Astrocyte (in vitro differentiated cells and primary cell): ENCODE measurements at regions not wholly inside any gene's neighbourhood (a gene's known extent, or its start where the extent isn't known, plus 50 kb on each side); places are given as distances from the start of the nearest gene placed in this dataset.

Experiments
- DNase-seq: peaks from one replicate; pipeline ENCODE4 v3.0.0-alpha.2; 2010; ENCODE audit warnings: low read depth
- FAIRE-seq: peaks from 2 replicates; lab custom pipeline; 2011; peaks lifted over from hg19 to GRCh38; lab: Jason Lieb, UNC
- H2AFZ ChIP-seq: 2 replicates; pipeline ENCODE4 v1.6.0; 2012; ENCODE audit warnings: low read depth, low read length, inconsistent platforms
- H3K27ac ChIP-seq: 2 replicates; pipeline ENCODE4 v1.5.1; 2011; ENCODE audit warnings: low read depth, low read length, inconsistent platforms
- H3K27me3 ChIP-seq: 2 replicates; pipeline ENCODE4 v1.6.0; 2011; ENCODE audit warnings: low read length, inconsistent platforms; ENCODE audit not compliant: insufficient read depth
- H3K36me3 ChIP-seq: 2 replicates; pipeline ENCODE4 v1.5.1; 2011; ENCODE audit warnings: low read length, inconsistent platforms; ENCODE audit not compliant: insufficient read depth
- H3K4me1 ChIP-seq: 2 replicates; pipeline ENCODE4 v1.5.1; 2011; ENCODE audit warnings: low read length, inconsistent platforms; ENCODE audit not compliant: insufficient read depth
- H3K4me2 ChIP-seq: 2 replicates; pipeline ENCODE4 v1.6.0; 2012; ENCODE audit warnings: low read length, inconsistent platforms
- H3K4me3 ChIP-seq: 2 replicates; pipeline ENCODE4 v1.5.1; 2011; ENCODE audit warnings: low read depth, mild to moderate bottlenecking, low read length, inconsistent platforms; ENCODE audit not compliant: insufficient read depth
- H3K79me2 ChIP-seq: 2 replicates; pipeline ENCODE4 v1.6.0; 2012; ENCODE audit warnings: mild to moderate bottlenecking, low read length, inconsistent platforms; ENCODE audit not compliant: insufficient read depth
- H3K9ac ChIP-seq: 2 replicates; pipeline ENCODE4 v1.6.0; 2012; ENCODE audit warnings: mild to moderate bottlenecking, low read length, inconsistent platforms
- H3K9me3 ChIP-seq: 2 replicates; pipeline ENCODE4 v1.5.1; 2012; ENCODE audit warnings: low read depth, mild to moderate bottlenecking, low read length, inconsistent platforms; ENCODE audit not compliant: insufficient read depth
- H4K20me1 ChIP-seq: 2 replicates; pipeline ENCODE4 v1.6.0; 2012; ENCODE audit warnings: low read length, inconsistent platforms; ENCODE audit not compliant: insufficient read depth
- H3K27ac Mint-ChIP-seq: one replicate; pipeline ENCODE4 v1.8.0; 2021; ENCODE audit warnings: mild to moderate bottlenecking, mixed read lengths; ENCODE audit not compliant: unreplicated experiment
- H3K27me3 Mint-ChIP-seq: one replicate; pipeline ENCODE4 v1.8.0; 2021; ENCODE audit warnings: low read depth, mixed read lengths; ENCODE audit not compliant: unreplicated experiment
- H3K36me3 Mint-ChIP-seq: one replicate; pipeline ENCODE4 v1.8.0; 2021; ENCODE audit warnings: low read depth, mixed read lengths; ENCODE audit not compliant: unreplicated experiment
- H3K4me1 Mint-ChIP-seq: one replicate; pipeline ENCODE4 v1.8.0; 2021; ENCODE audit warnings: low read depth, mixed read lengths; ENCODE audit not compliant: unreplicated experiment
- H3K4me3 Mint-ChIP-seq: one replicate; pipeline ENCODE4 v1.8.0; 2021; ENCODE audit warnings: mild to moderate bottlenecking, moderate library complexity, mixed read lengths; ENCODE audit not compliant: unreplicated experiment
- H3K9me3 Mint-ChIP-seq: one replicate; pipeline ENCODE4 v1.8.0; 2021; ENCODE audit warnings: mild to moderate bottlenecking, mixed read lengths; ENCODE audit not compliant: unreplicated experiment
- EZH2 ChIP-seq: IDR thresholded peaks from 2 replicates; pipeline ENCODE4 v1.6.1; 2012; ENCODE audit warnings: mild to moderate bottlenecking, low read length, inconsistent platforms; ENCODE audit not compliant: insufficient read depth
- TF ChIP-seq, protein P1 (sequence below): IDR thresholded peaks from 2 replicates; pipeline ENCODE4 v1.5.1; 2011; ENCODE audit warnings: low read depth, mild to moderate bottlenecking, inconsistent platforms, low read length, moderate library complexity; ENCODE audit not compliant: insufficient read depth

- Histone ChIP-seq H3K79me2 (no peaks in the 10 kb centered on the region), H3K4me2 (peak overlapping the region; percentile 78), H2AFZ (peak overlapping the region; percentile 16), H3K4me3 (peak overlapping the region; percentile 27), H3K9me3 (no peaks in the 10 kb centered on the region), H4K20me1 (no peaks in the 10 kb centered on the region), H3K36me3 (no peaks in the 10 kb centered on the region), H3K4me1 (peaks cover 26% of the 10 kb centered on the region), H3K27me3 (no peaks in the 10 kb centered on the region), H3K9ac (peak overlapping the region; percentile 77), H3K27ac (peak overlapping the region; percentile 94)
- no peaks in the 10 kb centered on the region for H3K9me3 Mint-ChIP-seq
- peak overlapping the region; percentile 94 for H3K27ac Mint-ChIP-seq
- DNase-seq (peak; percentile 97), FAIRE-seq (peak; percentile 91)
- TF ChIP-seq, protein P1, sequence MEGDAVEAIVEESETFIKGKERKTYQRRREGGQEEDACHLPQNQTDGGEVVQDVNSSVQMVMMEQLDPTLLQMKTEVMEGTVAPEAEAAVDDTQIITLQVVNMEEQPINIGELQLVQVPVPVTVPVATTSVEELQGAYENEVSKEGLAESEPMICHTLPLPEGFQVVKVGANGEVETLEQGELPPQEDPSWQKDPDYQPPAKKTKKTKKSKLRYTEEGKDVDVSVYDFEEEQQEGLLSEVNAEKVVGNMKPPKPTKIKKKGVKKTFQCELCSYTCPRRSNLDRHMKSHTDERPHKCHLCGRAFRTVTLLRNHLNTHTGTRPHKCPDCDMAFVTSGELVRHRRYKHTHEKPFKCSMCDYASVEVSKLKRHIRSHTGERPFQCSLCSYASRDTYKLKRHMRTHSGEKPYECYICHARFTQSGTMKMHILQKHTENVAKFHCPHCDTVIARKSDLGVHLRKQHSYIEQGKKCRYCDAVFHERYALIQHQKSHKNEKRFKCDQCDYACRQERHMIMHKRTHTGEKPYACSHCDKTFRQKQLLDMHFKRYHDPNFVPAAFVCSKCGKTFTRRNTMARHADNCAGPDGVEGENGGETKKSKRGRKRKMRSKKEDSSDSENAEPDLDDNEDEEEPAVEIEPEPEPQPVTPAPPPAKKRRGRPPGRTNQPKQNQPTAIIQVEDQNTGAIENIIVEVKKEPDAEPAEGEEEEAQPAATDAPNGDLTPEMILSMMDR: no peak
- TF ChIP-seq EZH2: no peak
- H3K4me1 Mint-ChIP-seq: peaks cover 33% of the 10 kb centered on the region
- no peaks in the 10 kb centered on the region for H3K36me3 Mint-ChIP-seq
- H3K27me3 Mint-ChIP-seq: no peaks in the 10 kb centered on the region
- no peak overlapping the region for H3K4me3 Mint-ChIP-seq
These were observed 182.0 kb upstream of the TRIB2 start for GRCh38 chr2:12534646-12535263.

- Histone ChIP-seq H3K4me1 (peaks cover 26% of the 10 kb centered on the region), H3K36me3 (no peaks in the 10 kb centered on the region), H3K4me3 (no peak overlapping the region), H3K27ac (no peak overlapping the region), H3K79me2 (no peaks in the 10 kb centered on the region), H3K4me2 (no peak overlapping the region), H3K9ac (no peak overlapping the region), H2AFZ (no peak overlapping the region), H4K20me1 (no peaks in the 10 kb centered on the region), H3K9me3 (no peaks in the 10 kb centered on the region), H3K27me3 (no peaks in the 10 kb centered on the region)
- Mint-ChIP-seq H3K36me3 (no peaks in the 10 kb centered on the region), H3K9me3 (no peaks in the 10 kb centered on the region), H3K4me1 (peaks cover 33% of the 10 kb centered on the region), H3K4me3 (no peak overlapping the region), H3K27ac (no peak overlapping the region), H3K27me3 (no peaks in the 10 kb centered on the region)
- FAIRE-seq (no peak), DNase-seq (no peak)
- TF ChIP-seq, protein P1: no peak
- no peak for TF ChIP-seq EZH2
These were observed 179.8 kb upstream of the TRIB2 start for GRCh38 chr2:12536976-12537375.

DNA sequence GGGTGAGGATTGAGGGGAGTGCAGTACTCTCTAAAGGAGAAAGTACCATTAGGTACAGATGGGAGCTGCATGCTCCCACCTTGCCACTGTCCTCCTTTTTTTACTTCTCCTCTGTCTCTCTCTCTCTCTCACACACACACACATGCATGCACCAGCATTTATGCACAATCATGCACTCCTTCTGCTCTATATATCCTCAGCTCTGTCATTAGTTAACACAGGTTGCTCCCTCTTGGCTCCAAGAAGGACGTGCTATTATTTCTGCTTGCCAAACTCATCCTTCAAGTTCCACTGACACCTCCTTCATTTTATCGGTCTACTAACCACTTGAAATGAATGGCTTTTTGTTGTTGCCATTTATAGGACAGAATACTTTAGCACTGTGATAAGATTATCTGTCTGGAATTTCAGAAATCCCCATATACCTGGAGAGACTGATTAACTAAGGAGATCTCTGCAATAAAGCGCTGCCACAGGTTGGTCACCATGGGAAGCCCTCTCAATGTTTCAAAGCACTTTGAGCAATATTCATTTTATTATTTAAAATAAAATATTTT is 178.5 kb upstream of the TRIB2 start:
- H3K9me3 ChIP-seq: no peaks in the 10 kb centered on the region
- Mint-ChIP-seq H3K4me1 (peaks cover 33% of the 10 kb centered on the region), H3K27me3 (no peaks in the 10 kb centered on the region), H3K27ac (no peak overlapping the region), H3K4me3 (no peak overlapping the region), H3K36me3 (no peaks in the 10 kb centered on the region), H3K9me3 (no peaks in the 10 kb centered on the region)
- no peaks in the 10 kb centered on the region for H4K20me1 ChIP-seq
- H3K4me1 ChIP-seq: peaks cover 26% of the 10 kb centered on the region
- H3K27me3 ChIP-seq: no peaks in the 10 kb centered on the region
- H2AFZ ChIP-seq: no peak overlapping the region
- H3K4me3 ChIP-seq: no peak overlapping the region
- no peak for FAIRE-seq
- H3K9ac ChIP-seq: no peak overlapping the region
- no peak overlapping the region for H3K27ac ChIP-seq
- H3K36me3 ChIP-seq: no peaks in the 10 kb centered on the region
- no peak for TF ChIP-seq EZH2
- TF ChIP-seq, protein P1: no peak
- no peaks in the 10 kb centered on the region for H3K79me2 ChIP-seq
- no peak overlapping the region for H3K4me2 ChIP-seq
- DNase-seq: peak; percentile 17
